HEK293T (cell line): ENCODE measurements at regions not wholly inside any gene's neighbourhood (a gene's known extent, or its start where the extent isn't known, plus 50 kb on each side); places are given as distances from the start of the nearest gene placed in this dataset.

Experiments
- BHLHE40 ChIP-seq: fragments of 450-650 bp; IDR thresholded peaks from 2 replicates; pipeline ENCODE4 v1.6.1; 2016; ENCODE audit warnings: mild to moderate bottlenecking, moderate library complexity, borderline replicate concordance
- CTBP1 ChIP-seq: fragments of 450-650 bp; IDR thresholded peaks from 2 replicates; pipeline ENCODE4 v1.6.1; 2016; ENCODE audit warnings: borderline replicate concordance
- FOXK2 ChIP-seq: fragments of 450-650 bp; IDR thresholded peaks from 2 replicates; pipeline ENCODE4 v1.6.1; 2016; ENCODE audit warnings: mild to moderate bottlenecking
- FOXM1 ChIP-seq: fragments of 450-650 bp; IDR thresholded peaks from 2 replicates; pipeline ENCODE4 v1.6.1; 2017; ENCODE audit warnings: mild to moderate bottlenecking, borderline replicate concordance
- HDGF ChIP-seq: fragments of 450-650 bp; IDR thresholded peaks from 2 replicates; pipeline ENCODE4 v1.6.1; 2017; ENCODE audit warnings: antibody characterized with exemption, borderline replicate concordance
- L3MBTL2 ChIP-seq: fragments of 450-650 bp; conservative IDR thresholded peaks from 2 replicates; pipeline ENCODE4 v1.6.1; 2016; ENCODE audit warnings: mild to moderate bottlenecking
- LEF1 ChIP-seq: fragments of 450-650 bp; IDR thresholded peaks from 2 replicates; pipeline ENCODE4 v1.6.1; 2017; ENCODE audit warnings: mild to moderate bottlenecking, borderline replicate concordance
- SP1 ChIP-seq: fragments of 450-650 bp; IDR thresholded peaks from 2 replicates; pipeline ENCODE4 v1.6.1; 2017

DNA sequence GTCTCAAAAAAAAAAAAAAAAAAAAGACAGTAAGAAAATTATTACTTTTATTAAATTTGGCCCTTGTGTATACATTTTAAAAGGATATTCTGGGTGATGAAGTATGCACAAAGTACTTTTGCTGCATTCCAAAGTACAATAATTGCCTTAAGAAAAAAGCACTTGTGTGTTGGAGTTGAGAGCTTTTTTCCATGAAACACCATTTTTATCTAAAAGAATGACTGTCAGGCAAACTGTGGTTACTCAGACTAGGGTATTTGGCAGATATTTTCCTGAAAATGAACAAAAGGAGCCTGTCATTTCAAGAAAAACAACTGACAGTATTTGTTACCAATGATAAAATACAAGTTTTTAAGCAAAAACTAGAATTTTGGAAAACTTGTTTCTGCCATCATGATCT, 84.3 kb upstream of the PTPN3 start:
- no peak for TF ChIP-seq FOXM1
- TF ChIP-seq BHLHE40 = no peak
- no peak for TF ChIP-seq HDGF
- no peak for TF ChIP-seq FOXK2
- TF ChIP-seq LEF1 = no peak
- no peak for TF ChIP-seq CTBP1
- no peak for TF ChIP-seq L3MBTL2
- no peak for TF ChIP-seq SP1
